ENCODE measurements at regions not wholly inside any gene's neighbourhood (a gene's known extent, or its start where the extent isn't known, plus 50 kb on each side); places are given as distances from the start of the nearest gene placed in this dataset.

DNA sequence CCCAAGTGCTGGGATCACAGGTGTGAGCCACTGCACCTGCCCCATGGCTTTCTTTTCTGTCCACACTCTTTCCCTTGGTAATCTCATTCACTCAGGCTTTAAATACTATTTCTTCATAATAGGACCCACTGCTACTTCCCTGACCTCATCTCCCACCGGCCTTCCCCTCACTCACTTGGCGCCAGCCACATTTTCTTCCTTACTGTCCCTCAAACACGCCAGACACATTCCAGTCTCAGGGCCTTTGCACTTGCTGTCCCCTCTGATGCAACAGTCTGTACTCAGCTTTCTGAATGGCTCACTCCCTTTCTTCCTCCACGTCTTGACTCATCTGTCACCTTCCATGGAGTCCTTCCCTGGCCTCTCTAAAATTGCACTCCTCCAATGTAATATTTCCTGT is 111.1 kb upstream of the MVB12B start:
- Mint-ChIP-seq H3K27ac (ENCODE audit: low read depth, unreplicated experiment) (no peak overlapping the region), H3K4me1 (ENCODE audit: insufficient read depth, unreplicated experiment) (no peaks in the 10 kb centered on the region), H3K36me3 (ENCODE audit: insufficient read depth, unreplicated experiment) (no peaks in the 10 kb centered on the region), H3K9me3 (ENCODE audit: unreplicated experiment) (peaks cover 20% of the 10 kb centered on the region), H3K4me3 (ENCODE audit: unreplicated experiment) (no peak overlapping the region), H3K27me3 (ENCODE audit: insufficient read depth, unreplicated experiment) (peaks cover 48% of the 10 kb centered on the region)
- DNase-seq (ENCODE audit: unreplicated experiment) = no peak
- TF ChIP-seq, protein P1, sequence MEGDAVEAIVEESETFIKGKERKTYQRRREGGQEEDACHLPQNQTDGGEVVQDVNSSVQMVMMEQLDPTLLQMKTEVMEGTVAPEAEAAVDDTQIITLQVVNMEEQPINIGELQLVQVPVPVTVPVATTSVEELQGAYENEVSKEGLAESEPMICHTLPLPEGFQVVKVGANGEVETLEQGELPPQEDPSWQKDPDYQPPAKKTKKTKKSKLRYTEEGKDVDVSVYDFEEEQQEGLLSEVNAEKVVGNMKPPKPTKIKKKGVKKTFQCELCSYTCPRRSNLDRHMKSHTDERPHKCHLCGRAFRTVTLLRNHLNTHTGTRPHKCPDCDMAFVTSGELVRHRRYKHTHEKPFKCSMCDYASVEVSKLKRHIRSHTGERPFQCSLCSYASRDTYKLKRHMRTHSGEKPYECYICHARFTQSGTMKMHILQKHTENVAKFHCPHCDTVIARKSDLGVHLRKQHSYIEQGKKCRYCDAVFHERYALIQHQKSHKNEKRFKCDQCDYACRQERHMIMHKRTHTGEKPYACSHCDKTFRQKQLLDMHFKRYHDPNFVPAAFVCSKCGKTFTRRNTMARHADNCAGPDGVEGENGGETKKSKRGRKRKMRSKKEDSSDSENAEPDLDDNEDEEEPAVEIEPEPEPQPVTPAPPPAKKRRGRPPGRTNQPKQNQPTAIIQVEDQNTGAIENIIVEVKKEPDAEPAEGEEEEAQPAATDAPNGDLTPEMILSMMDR (IDR thresholded peaks at IDR 0.05; ENCODE audit: unreplicated experiment) = no peak
- ChIA-PET CTCF (interaction anchor here (0.6 kb wide), 1 partner anchor 809 kb away, joined by 3 read pairs; no protein-coding TSS in a partner anchor), POLR2A (no interaction called here)
- intact Hi-C loops (cut with micrococcal nuclease) = no loop called here
- no TSS peak for BruUV-seq (replicated peaks)

DNA sequence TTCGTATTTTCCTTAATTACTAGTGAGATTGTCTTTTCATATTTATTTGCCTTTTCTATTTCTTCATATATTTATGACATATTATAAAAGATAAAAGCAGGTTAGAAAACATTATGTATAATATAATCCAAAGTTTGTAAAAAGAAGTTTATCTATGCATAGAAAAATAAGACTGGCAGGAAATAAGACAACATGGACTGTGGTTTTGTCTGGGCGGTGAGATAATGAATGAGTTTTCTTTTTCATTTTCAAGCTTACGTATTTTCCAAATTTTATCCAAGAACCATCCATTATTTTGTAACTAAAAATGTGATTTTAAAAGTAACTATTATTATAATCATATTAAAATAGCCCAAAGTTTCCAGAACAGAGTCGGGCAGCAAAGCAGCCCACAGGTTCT is 109.8 kb upstream of the MVB12B start:
- intact Hi-C loops (cut with micrococcal nuclease) = no loop called here
- POLR2A ChIA-PET = no interaction called here
- no peaks in the 10 kb centered on the region for H3K36me3 Mint-ChIP-seq (ENCODE audit: insufficient read depth, unreplicated experiment)
- no TSS peak for BruUV-seq (replicated peaks)
- TF ChIP-seq, protein P1 (IDR thresholded peaks at IDR 0.05; ENCODE audit: unreplicated experiment) = no peak
- H3K4me3 Mint-ChIP-seq (ENCODE audit: unreplicated experiment) = no peak overlapping the region
- no peak for DNase-seq (ENCODE audit: unreplicated experiment)
- H3K9me3 Mint-ChIP-seq (ENCODE audit: unreplicated experiment) = peaks cover 20% of the 10 kb centered on the region
- H3K27me3 Mint-ChIP-seq (ENCODE audit: insufficient read depth, unreplicated experiment) = peaks cover 48% of the 10 kb centered on the region
- CTCF ChIA-PET = no interaction called here
- no peak overlapping the region for H3K27ac Mint-ChIP-seq (ENCODE audit: low read depth, unreplicated experiment)
- no peaks in the 10 kb centered on the region for H3K4me1 Mint-ChIP-seq (ENCODE audit: insufficient read depth, unreplicated experiment)

DNA sequence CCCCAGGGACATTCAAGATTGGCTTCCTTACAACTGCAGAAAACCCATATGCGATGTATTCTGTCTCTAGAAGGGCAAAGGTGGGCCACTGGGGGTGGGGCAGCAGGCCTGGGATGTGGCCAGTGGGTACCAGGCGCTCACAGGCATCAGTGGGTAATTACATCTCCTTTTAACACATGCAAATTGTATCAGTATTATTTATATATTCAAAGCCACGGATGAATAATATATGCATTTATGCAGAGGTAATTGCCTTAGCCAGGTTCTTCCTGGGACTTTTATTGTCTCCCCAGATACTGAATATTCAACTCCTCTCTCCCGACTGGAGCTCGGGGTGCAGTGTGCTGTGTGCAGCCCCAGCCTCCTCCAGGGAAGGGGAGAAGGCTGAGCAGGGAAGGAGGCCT is 109.4 kb upstream of the MVB12B start:
- no peak for DNase-seq (ENCODE audit: unreplicated experiment)
- intact Hi-C loops (cut with micrococcal nuclease) = no loop called here
- Mint-ChIP-seq H3K27ac (ENCODE audit: low read depth, unreplicated experiment) (no peak overlapping the region), H3K36me3 (ENCODE audit: insufficient read depth, unreplicated experiment) (no peaks in the 10 kb centered on the region), H3K4me3 (ENCODE audit: unreplicated experiment) (no peak overlapping the region), H3K9me3 (ENCODE audit: unreplicated experiment) (peaks cover 20% of the 10 kb centered on the region), H3K4me1 (ENCODE audit: insufficient read depth, unreplicated experiment) (no peaks in the 10 kb centered on the region), H3K27me3 (ENCODE audit: insufficient read depth, unreplicated experiment) (peaks cover 48% of the 10 kb centered on the region)
- CTCF ChIA-PET = no interaction called here
- POLR2A ChIA-PET = no interaction called here
- no TSS peak for BruUV-seq (replicated peaks)
- TF ChIP-seq, protein P1 (IDR thresholded peaks at IDR 0.05; ENCODE audit: unreplicated experiment) = no peak

DNA sequence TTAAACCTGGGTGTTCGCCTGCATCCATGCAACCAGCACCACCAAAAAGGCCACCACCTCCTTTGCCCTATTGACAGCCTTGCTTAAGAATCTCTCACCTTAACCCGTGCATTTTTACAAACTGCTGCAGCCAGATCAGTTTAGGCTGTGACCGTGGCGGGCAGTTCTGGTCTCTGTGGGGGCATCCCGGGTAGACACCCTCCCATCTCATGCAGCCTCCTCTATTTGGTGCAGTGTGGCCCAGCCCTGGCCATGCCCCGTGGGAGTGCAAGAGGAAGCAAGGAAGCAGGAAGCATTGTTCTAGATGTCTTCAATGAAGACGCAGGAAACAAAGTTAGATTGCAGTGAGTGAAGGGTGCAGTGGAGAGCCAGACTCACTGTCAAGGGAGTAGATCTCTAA is 108.8 kb upstream of the MVB12B start:
- ChIA-PET CTCF (no interaction called here), POLR2A (no interaction called here)
- Mint-ChIP-seq H3K4me3 (ENCODE audit: unreplicated experiment) (no peak overlapping the region), H3K27me3 (ENCODE audit: insufficient read depth, unreplicated experiment) (peaks cover 48% of the 10 kb centered on the region), H3K36me3 (ENCODE audit: insufficient read depth, unreplicated experiment) (no peaks in the 10 kb centered on the region), H3K9me3 (ENCODE audit: unreplicated experiment) (peaks cover 20% of the 10 kb centered on the region), H3K4me1 (ENCODE audit: insufficient read depth, unreplicated experiment) (no peaks in the 10 kb centered on the region), H3K27ac (ENCODE audit: low read depth, unreplicated experiment) (no peak overlapping the region)
- TF ChIP-seq, protein P1 (IDR thresholded peaks at IDR 0.05; ENCODE audit: unreplicated experiment) = no peak
- no peak for DNase-seq (ENCODE audit: unreplicated experiment)
- intact Hi-C loops (cut with micrococcal nuclease) = no loop called here
- BruUV-seq (replicated peaks) = no TSS peak

Measured in MCF 10A (cell line).